M059J (cell line): ENCODE measurements at regions not wholly inside any gene's neighbourhood (a gene's known extent, or its start where the extent isn't known, plus 50 kb on each side); places are given as distances from the start of the nearest gene placed in this dataset.
"Not testable (repeated sequence)": the region's sequence is repeated elsewhere in the genome, so short reads cannot be mapped to it uniquely, and the experiment has no call there.

Source experiments
- DNase-seq: peaks from one replicate; pipeline ENCODE4 v3.0.0-alpha.2; 2012; ENCODE audit warnings: low read depth

DNA sequence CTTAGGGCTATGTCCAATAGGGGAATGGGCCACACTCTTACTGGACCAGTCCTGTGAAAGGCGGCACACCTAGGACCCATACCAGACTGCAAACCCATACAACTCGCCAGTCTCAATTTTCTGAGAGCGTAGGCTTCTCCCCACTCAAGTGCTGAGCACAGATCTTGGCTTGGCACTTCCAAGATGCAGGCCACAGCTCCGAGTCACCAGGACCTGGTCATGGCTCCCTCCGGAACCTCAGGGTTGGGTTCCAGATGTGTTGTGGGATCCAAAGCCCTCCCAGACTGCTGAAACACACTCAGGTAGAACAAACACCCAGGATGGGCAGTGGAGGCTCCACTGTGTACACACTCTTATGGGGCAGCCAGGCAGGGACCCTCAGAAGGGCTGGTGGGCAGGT is 103.3 kb downstream of the TMEM144 start:
- DNase-seq = peak; percentile 32

- DNase-seq = peak; percentile 89
Measured at GRCh38 chr4:158314756-158315487, 104.6 kb downstream of the TMEM144 start.

DNA sequence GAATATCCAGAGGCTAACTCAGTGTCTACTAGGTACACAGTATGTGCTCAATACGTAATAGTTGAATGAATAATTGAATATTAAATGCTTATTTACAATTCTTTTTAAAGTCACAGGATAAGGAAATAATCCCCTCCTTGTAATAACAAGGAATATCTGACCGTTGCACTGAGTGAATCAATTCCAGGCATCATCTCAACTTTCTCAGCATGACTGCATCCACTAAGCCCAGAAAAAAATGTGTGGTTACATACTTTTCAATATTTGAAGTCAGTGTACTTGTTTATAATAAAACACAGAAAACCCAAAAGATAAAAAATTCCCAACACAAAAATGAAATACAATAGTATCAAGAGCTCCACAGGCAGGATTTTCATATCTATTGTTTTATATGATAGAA is 105.4 kb downstream of the TMEM144 start:
- peak; percentile 61 for DNase-seq

DNA sequence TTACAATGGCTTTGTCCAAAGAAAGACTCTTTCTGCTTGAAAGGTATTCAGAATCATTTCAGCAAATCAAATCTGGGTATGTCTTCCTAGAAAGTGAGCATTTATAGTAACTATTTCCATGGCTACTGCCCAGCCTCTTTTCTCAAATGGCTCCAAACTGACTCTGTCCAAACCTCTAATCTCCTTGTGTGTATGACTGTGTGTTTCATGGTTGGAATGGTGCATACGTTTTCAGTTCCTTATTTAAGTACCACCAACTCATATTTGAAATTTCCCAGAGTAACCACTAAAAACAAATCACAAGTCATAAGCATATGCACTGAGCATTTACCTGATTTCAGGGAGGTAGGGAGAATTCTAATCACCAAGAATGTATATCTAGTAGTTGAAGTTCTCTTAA is 106.0 kb downstream of the TMEM144 start:
- DNase-seq = peak; percentile 23

GRCh38 chr4:158319880-158320279 is 109.6 kb downstream of the TMEM144 start:
- no peak for DNase-seq

GRCh38 chr4:158322109-158322508 is 111.8 kb downstream of the TMEM144 start:
- no peak for DNase-seq

DNA sequence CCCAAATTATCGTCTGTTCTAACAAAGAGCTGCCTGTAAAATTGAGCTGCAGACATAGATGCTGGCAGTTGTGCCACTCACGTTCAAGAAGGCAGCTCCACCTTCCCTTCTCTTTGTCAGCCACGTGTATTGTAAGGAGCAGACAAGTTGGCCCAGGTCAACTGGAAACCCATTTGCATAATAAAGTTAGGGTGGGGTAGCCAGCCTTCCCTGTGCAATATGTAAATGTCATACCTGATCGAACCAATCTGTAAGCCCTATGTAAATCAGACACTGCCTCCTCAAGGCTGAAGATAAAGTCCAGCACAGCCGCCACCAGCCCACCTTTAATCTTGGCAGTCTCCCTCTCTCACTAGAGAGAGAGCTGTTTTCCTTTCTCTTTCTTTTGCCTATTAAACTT is 117.2 kb downstream of the TMEM144 start:
- DNase-seq = no peak

- no peak for DNase-seq
Measured at GRCh38 chr4:158331863-158332262, 121.6 kb downstream of the TMEM144 start.

GRCh38 chr4:158333820-158334219 is 123.5 kb downstream of the TMEM144 start:
- no peak for DNase-seq

DNA sequence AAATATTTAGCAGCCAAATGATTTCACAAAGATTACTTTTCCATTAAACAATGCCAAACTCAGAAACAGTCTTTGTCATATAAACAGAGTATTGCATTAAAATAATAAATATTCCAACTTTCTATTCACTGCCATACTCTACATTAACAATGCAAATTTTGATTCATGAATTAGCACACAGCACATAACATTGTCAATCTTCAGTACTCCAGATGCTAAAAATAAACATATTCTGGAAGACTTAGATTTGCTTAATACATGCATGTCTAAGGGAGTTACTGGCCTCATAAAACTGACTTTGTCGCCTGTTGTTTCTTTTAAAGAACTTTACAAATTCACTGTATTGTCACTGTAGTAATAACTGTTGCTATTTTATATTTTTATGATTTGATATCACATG is 131.6 kb downstream of the TMEM144 start:
- DNase-seq = no peak

DNA sequence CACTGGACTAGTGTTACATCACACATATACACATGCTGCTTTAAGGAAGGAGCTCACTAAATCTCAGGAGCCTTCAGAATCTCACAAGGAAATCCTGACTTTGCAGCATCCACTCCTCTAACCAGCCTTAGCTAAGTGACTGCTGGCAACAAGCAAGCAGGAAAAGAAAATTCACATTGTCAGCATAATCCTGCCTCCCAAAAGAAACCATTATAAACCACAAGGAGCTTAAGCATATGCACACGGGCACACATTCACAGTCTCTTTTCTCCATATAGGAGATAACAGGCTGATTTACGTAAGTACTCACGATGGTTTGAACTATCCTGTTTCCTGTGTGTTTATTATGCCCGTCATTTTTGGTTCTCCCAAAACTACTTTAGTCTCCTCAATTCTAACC is 136.3 kb downstream of the TMEM144 start:
- DNase-seq = no peak

GRCh38 chr4:158347556-158347955 is 137.3 kb downstream of the TMEM144 start:
- peak; percentile 2 for DNase-seq

DNA sequence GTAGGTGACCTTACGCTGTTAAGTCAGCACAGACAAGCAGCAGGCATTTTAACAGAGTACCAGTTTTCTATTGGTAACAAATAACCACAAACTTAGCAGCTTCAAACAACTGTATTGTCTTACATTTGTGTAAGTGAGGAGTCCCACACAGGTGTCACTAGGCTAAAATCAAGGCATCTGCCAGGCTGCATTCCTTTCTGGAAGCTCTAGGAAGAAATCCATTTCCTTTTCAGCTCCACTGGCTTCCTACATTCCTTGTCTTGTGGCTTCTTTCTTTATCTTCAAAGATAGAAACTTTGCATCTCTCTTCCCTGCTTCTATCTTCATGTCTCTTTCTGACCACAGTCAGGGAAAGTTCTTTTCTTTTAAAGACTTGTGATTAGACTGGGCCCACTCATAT is 139.9 kb downstream of the TMEM144 start:
- DNase-seq = no peak

- no peak for DNase-seq
Measured at GRCh38 chr4:158353541-158354304, 143.4 kb downstream of the TMEM144 start.

- DNase-seq = peak; percentile 34
Measured at GRCh38 chr4:158356301-158356700, 146.0 kb downstream of the TMEM144 start.

DNA sequence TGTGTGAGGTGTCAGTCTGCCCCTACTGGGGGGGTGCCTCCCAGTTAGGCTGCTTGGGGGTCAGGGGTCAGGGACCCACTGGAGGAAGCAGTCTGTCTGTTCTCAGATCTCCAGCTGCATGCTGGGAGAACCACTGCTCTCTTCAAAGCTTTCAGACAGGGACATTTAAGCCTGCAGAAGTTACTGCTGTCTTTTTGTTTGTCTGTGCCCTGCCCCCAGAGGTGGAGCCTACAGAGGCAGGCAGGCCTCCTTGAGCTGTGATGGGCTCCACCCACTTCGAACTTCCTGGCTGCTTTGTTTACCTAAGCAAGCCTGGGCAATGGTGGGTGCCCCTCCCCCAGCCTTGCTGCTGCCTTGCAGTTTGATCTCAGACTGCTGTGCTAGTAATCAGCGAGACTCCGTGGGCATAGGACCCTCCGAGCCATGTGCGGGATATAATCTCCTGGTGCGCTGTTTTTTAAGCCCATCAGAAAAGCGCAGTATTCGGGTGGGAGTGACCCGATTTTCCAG is 153.7 kb upstream of the RXFP1 start:
- not testable (repeated sequence) for DNase-seq

GRCh38 chr4:158371158-158371557 is 150.5 kb upstream of the RXFP1 start:
- DNase-seq = peak; percentile 3

GRCh38 chr4:158374318-158374717 is 147.4 kb upstream of the RXFP1 start:
- DNase-seq = no peak

GRCh38 chr4:158376106-158376840 is 145.4 kb upstream of the RXFP1 start:
- DNase-seq = no peak

- DNase-seq = no peak
Measured at GRCh38 chr4:158384414-158384813, 137.3 kb upstream of the RXFP1 start.

DNA sequence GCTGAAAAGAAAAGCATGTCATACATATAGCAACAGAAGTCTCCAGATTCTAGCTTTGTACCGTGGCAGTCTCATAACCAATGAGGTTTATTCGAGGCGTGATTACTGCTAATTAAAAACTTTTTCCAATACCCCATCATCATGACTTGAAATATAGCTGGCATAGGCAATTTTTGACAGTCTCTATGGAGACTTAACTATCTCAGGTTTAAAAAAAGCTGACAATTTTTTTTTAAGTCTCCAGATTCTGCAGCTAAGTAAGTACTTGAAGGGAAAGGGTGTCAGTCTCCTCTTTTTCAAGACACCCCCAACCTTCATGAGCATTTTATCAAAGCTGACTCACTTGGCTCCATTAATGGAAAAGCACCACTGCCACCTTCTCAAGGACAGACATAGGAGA is 126.3 kb upstream of the RXFP1 start:
- no peak for DNase-seq

- DNase-seq = no peak
Measured at GRCh38 chr4:158395889-158396288, 125.8 kb upstream of the RXFP1 start.
